Non-pigmented ciliary epithelial cell (primary cell): ENCODE measurements at regions not wholly inside any gene's neighbourhood (a gene's known extent, or its start where the extent isn't known, plus 50 kb on each side); places are given as distances from the start of the nearest gene placed in this dataset.

Experiments
- DNase-seq: peaks from one replicate; pipeline ENCODE4 v3.0.0-alpha.2; 2010; ENCODE audit warnings: low read depth

- DNase-seq = no peak
These were observed 61.6 kb upstream of the GYPA start for GRCh38 chr4:144202081-144202480.

GRCh38 chr4:144203155-144203554 is 62.6 kb upstream of the GYPA start:
- no peak for DNase-seq

DNA sequence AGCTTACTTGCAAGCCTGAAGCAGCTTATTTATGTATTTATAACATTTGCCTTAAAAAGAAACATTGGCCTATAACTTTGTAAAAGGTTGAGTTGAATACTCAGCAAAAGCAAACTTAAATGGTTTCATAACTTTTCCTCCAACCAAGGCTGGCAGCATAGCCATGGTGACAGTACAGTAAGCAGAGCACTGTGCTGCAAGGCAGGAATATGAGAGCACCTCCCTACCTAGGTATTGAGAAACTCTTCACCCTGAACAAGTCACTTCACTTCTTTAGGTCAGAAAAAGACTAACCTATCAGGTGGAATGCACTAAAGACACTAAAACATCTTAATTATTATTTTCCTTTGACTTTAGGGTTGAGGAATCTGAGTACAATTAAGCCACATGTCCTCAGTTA is 63.9 kb upstream of the GYPA start:
- no peak for DNase-seq

GRCh38 chr4:144206711-144207110 is 66.2 kb upstream of the GYPA start:
- DNase-seq = no peak

GRCh38 chr4:144208074-144208473 is 67.6 kb upstream of the GYPA start:
- no peak for DNase-seq

GRCh38 chr4:144209491-144209890 is 69.0 kb upstream of the GYPA start:
- no peak for DNase-seq

DNA sequence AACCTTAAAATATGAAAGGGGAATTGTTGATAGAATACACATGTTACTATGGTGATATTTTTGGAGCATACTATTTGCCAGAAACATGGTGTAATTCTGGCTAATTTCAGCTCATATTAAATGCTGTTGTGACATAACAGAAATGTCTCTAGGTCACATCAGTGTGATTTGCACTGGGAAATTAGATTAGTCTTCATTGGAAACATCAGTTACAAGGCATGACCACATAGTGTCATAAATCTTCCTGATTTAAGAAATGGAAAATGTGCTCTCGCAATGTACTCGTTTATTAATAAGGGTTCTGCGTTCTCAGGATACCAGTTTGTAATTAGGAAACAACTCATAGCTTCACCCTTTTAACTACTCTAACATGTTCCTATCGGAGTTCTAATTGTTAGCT is 72.9 kb upstream of the GYPA start:
- no peak for DNase-seq

DNA sequence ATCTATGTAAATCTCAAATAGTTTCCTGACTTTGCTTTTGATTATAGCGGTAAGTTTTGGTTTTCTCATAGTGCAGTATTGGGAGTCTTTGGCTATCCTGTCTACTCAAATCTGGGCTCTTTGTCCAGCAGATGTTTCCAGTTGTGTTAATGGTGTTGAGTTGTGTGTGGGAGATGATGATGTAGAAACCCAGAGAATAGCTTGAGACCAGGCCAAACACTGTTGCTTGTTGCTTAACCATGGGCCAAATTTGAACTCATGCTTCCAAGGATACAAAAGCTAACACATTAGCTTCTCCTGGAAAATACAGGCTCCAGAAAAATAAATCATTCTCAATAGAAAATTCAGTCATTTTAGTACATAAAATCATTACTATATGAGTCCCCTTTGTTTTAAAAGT is 82.6 kb upstream of the GYPA start:
- DNase-seq = no peak

DNA sequence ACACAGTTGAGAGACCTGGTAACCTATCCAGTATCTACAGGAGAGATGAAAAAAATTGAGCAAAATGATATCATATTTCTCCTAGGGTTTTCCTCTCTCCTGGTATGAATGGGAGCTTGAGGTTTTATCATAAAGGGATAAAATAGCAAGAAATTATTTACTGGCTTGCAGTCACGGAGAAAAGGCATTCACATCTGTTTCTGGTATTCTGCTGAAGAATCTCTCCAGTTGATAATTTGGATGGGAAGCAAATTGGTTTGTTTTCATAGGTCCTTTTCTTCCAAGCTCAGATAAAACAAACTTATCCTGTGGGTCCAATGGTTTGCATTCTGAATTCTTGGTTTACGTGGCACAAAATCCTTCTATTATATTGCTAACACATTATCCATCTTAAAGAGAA is 83.1 kb upstream of the GYPA start:
- no peak for DNase-seq

- DNase-seq = no peak
These were observed 118.8 kb upstream of the GYPA start for GRCh38 chr4:144259285-144259684.

DNA sequence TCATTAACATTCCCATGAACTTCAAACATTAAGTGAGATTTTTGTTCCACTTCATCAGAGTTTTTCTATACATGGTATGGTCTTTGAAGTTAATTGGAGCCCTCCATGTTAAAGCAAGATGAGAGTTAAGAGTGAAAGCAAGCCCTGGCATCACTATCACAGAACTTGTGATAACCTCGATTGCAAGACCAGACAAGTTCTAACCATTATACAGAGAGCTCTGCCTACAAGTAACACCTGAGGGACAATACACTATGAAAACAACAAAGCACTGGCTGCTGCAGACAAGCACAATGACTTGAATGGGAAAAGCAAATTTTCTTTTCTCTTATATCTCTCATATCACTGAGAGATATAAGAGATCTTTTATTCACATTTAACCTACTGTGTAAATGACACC is 126.6 kb upstream of the GYPA start:
- no peak for DNase-seq

GRCh38 chr4:144280688-144281087 is 140.2 kb upstream of the GYPA start:
- no peak for DNase-seq

GRCh38 chr4:144283526-144283925 is 143.0 kb upstream of the GYPA start:
- DNase-seq = no peak

DNA sequence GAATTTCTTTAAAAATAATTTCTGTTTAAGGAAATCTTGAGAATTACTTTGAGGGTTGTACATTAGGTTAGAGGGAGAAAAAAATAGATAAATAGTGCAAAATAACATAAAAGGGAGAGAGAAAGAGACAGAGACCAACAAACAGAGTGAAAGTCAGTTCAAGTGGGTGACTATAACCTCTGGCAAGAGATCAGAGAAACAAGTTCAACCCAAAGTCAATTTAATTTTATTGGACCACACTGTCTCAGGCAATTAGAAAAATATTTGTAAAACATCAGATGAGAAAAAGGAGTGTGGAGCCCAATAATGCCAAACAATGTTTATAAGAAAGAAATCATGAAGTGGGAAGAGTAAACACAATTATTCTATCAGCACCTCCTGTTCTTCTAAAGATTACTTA is 143.5 kb upstream of the GYPA start:
- DNase-seq = no peak

GRCh38 chr4:144288011-144288903 is 147.7 kb upstream of the GYPA start:
- DNase-seq = no peak

- no peak for DNase-seq
These were observed 149.3 kb upstream of the GYPA start for GRCh38 chr4:144289667-144290428.

DNA sequence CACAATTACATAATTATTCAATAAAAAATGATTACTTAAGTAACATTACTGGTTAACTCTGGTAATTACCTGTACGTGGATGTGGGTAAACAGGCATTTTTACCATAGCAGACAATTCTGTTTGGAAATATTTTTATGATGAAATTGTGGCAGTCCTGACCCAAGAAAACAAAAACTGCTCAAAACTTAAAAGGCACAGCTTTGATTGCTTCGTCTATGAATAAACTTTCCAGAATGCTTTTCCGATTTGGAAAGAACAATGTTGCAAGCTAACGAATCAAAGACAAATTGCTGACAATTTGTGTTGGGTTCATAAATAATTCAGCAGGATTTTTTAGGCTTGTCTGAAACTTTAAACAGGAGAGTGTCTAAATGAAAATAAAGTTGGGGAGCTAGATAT is 150.6 kb upstream of the GYPA start:
- no peak for DNase-seq

DNA sequence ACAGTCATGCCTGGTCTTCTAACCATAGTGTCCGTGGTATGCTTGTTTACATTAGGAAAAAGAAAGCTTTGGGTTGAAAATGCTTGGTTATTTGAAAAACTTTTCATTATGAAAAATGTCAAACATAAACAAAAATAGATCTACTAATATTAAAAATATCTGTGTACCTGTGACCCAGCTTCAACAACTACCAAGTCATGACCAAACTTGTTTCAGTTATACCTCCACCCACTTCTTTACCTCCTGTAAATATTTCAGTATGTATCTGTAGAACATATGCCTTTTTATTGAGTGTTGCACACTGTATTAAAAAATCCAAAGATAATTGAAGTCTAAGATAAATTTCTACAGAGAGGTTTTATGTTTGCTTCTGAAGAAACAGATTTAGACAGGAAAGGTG is 153.7 kb upstream of the GYPA start:
- DNase-seq = no peak

GRCh38 chr4:144295286-144295995 is 154.9 kb upstream of the GYPA start:
- DNase-seq = no peak

DNA sequence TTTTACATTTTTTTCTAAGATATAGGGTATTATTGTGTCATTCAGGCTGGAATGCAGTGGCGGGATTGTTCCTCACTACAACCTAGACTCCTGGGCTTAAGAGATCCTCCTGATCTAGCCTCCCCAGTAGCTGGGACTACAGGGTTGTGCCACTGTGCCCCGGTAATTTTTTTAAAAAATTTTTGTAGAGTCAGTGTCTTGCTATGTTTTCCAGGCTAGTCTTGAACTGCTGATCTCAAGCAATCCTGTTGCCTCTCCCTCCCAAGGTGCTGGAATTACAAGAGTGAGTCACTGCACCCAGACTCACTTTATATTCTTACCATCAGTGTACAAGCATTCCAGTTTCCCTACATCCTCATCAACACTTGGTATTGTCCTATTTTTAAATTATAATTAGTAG is 156.4 kb upstream of the GYPA start:
- DNase-seq = no peak

- DNase-seq = no peak
These were observed 158.0 kb upstream of the GYPA start for GRCh38 chr4:144298519-144298918.

DNA sequence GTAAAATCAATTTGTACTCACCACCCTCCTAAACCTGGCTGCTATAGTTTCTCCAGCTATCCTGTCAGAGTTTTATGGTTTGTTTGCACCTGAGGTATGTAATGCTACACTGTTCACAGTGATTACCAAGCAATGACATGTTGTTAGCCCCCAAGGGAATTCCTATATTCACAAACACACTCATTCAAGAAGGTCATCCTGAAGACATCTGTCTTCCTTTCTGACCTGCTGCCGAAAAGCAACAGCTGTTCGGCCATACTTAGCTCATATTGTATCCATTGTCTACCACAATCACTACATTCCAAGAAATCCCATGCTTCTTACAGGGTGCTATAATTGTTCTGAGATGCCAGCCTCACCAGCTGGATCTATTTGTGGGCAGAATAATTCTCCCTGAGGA is 160.1 kb upstream of the GYPA start:
- no peak for DNase-seq
